D721Med (cell line): ENCODE measurements at regions not wholly inside any gene's neighbourhood (a gene's known extent, or its start where the extent isn't known, plus 50 kb on each side); places are given as distances from the start of the nearest gene placed in this dataset.

ENCODE experiments used
- DNase-seq: peaks from one replicate; pipeline ENCODE4 v3.0.0; 2011; ENCODE audit warnings: low spot score; ENCODE audit not compliant: insufficient read length
- FAIRE-seq: peaks from 2 replicates; lab custom pipeline; 2011; peaks lifted over from hg19 to GRCh38; lab: Jason Lieb, UNC
- CTCF ChIP-seq: IDR thresholded peaks from 2 replicates; pipeline ENCODE4 v1.5.1; 2012; ENCODE audit warnings: mild to moderate bottlenecking, control low read depth; ENCODE audit not compliant: insufficient read depth; ENCODE audit errors: missing control alignments

GRCh38 chr3:99551520-99551919 is 86.9 kb upstream of the COL8A1 start:
- DNase-seq (no peak), FAIRE-seq (no peak)
- peak; percentile 7 for TF ChIP-seq CTCF

GRCh38 chr3:99549957-99550603 is 88.3 kb upstream of the COL8A1 start:
- TF ChIP-seq CTCF = no peak
- DNase-seq = no peak
- no peak for FAIRE-seq

- TF ChIP-seq CTCF = no peak
- FAIRE-seq (no peak), DNase-seq (no peak)
These were observed 89.2 kb upstream of the COL8A1 start for GRCh38 chr3:99549220-99549619.

GRCh38 chr3:99548674-99549073 is 89.7 kb upstream of the COL8A1 start:
- FAIRE-seq = no peak
- DNase-seq = no peak
- no peak for TF ChIP-seq CTCF

GRCh38 chr3:99545941-99546580 is 92.3 kb upstream of the COL8A1 start:
- FAIRE-seq (no peak), DNase-seq (no peak)
- no peak for TF ChIP-seq CTCF

- DNase-seq (no peak), FAIRE-seq (no peak)
- TF ChIP-seq CTCF = no peak
These were observed 93.6 kb upstream of the COL8A1 start for GRCh38 chr3:99544786-99545281.

- DNase-seq (no peak), FAIRE-seq (no peak)
- TF ChIP-seq CTCF = no peak
These were observed 94.6 kb upstream of the COL8A1 start for GRCh38 chr3:99543796-99544195.
